ENCODE measurements at regions not wholly inside any gene's neighbourhood (a gene's known extent, or its start where the extent isn't known, plus 50 kb on each side); places are given as distances from the start of the nearest gene placed in this dataset.

GRCh38 chr11:28808771-28809170 is 700.6 kb downstream of the METTL15 start:
- no peak for DNase-seq
- TF ChIP-seq CTCF (IDR thresholded peaks at IDR 0.05) = no peak
- no peaks in the 10 kb centered on the region for H3K9me3 ChIP-seq
- no peak for ATAC-seq
- intact Hi-C loops (cut with DNase I) = no loop called here
- no peaks in the 10 kb centered on the region for H3K36me3 ChIP-seq
- no peak overlapping the region for H3K4me3 ChIP-seq
- no peaks in the 10 kb centered on the region for H3K27me3 ChIP-seq
- H3K27ac ChIP-seq = no peak overlapping the region
- H3K4me1 ChIP-seq = no peaks in the 10 kb centered on the region

GRCh38 chr11:28799316-28799715 is 691.1 kb downstream of the METTL15 start:
- no peaks in the 10 kb centered on the region for H3K27me3 ChIP-seq
- intact Hi-C loops (cut with DNase I) = no loop called here
- no peak for DNase-seq
- ATAC-seq = no peak
- no peaks in the 10 kb centered on the region for H3K9me3 ChIP-seq
- H3K4me3 ChIP-seq = no peak overlapping the region
- no peaks in the 10 kb centered on the region for H3K4me1 ChIP-seq
- WGBS, 2 donors = 75 to 83% methylated on average over 2 of the region's 2 CpGs
- no peaks in the 10 kb centered on the region for H3K36me3 ChIP-seq
- TF ChIP-seq CTCF (IDR thresholded peaks at IDR 0.05) = no peak
- no peak overlapping the region for H3K27ac ChIP-seq

GRCh38 chr11:28798286-28798685 is 690.1 kb downstream of the METTL15 start:
- intact Hi-C loops (cut with DNase I) = no loop called here
- Histone ChIP-seq H3K4me3 (no peak overlapping the region), H3K27me3 (no peaks in the 10 kb centered on the region), H3K27ac (no peak overlapping the region), H3K4me1 (no peaks in the 10 kb centered on the region), H3K9me3 (peaks cover 0 to under 1% (median 0%) of the 10 kb centered on the region in 11 donors), H3K36me3 (no peaks in the 10 kb centered on the region)
- 69 to 82% methylated on average over 2 of the region's 2 CpGs for WGBS, 2 donors
- DNase-seq = no peak
- no peak for ATAC-seq
- no peak for TF ChIP-seq CTCF (IDR thresholded peaks at IDR 0.05)

- Histone ChIP-seq H3K4me3 (no peak overlapping the region), H3K9me3 (peaks cover 0 to 7% (median 0%) of the 10 kb centered on the region in 11 donors), H3K27me3 (no peaks in the 10 kb centered on the region), H3K4me1 (no peaks in the 10 kb centered on the region), H3K36me3 (no peaks in the 10 kb centered on the region), H3K27ac (no peak overlapping the region)
- DNase-seq = no peak
- no peak for TF ChIP-seq CTCF (IDR thresholded peaks at IDR 0.05)
- WGBS, 2 donors = 56 to 66% methylated on average over 3 of the region's 3 CpGs
- intact Hi-C loops (cut with DNase I) = no loop called here
- no peak for ATAC-seq
Observed at GRCh38 chr11:28797536-28797935, 689.3 kb downstream of the METTL15 start.

GRCh38 chr11:28794405-28794804 is 686.2 kb downstream of the METTL15 start:
- no peak for ATAC-seq
- Histone ChIP-seq H3K36me3 (no peaks in the 10 kb centered on the region), H3K9me3 (peaks cover 0 to 32% (median 0%) of the 10 kb centered on the region in 11 donors), H3K4me1 (no peaks in the 10 kb centered on the region), H3K27me3 (no peaks in the 10 kb centered on the region), H3K4me3 (no peak overlapping the region), H3K27ac (no peak overlapping the region)
- TF ChIP-seq CTCF (IDR thresholded peaks at IDR 0.05) = no peak
- intact Hi-C loops (cut with DNase I) = no loop called here
- DNase-seq = no peak
